Liver (tissue), 8 donors: ENCODE measurements at regions not wholly inside any gene's neighbourhood (a gene's known extent, or its start where the extent isn't known, plus 50 kb on each side); places are given as distances from the start of the nearest gene placed in this dataset.

ENCODE experiments used
- DNase-seq: peaks from one replicate; pipeline ENCODE4 v3.0.0-alpha.2; 2017; ENCODE audit warnings: low spot score
- H3K27ac ChIP-seq, 2 donors: one replicate each; pipeline ENCODE4 v1.7.0; 2013; ENCODE audit warnings: inconsistent platforms in 2 of 2, low read length in 2 of 2, control low read depth in 1 of 2, low read depth in 1 of 2, mild to moderate bottlenecking in 1 of 2
- H3K27me3 ChIP-seq, 4 donors: one replicate each; pipeline versions ENCODE4 v1.6.1 to v1.7.0; 2013; ENCODE audit warnings: low read length in 3 of 4, inconsistent platforms in 1 of 4, mild to moderate bottlenecking in 1 of 4, moderate library complexity in 1 of 4; ENCODE audit not compliant: control insufficient read depth in 4 of 4, insufficient read depth in 4 of 4
- H3K36me3 ChIP-seq, 4 donors: one replicate each; pipeline versions ENCODE4 v1.6.1 to v1.7.0; 2013; ENCODE audit warnings: low read length in 3 of 4, mild to moderate bottlenecking in 3 of 4, low read depth in 1 of 4, moderate library complexity in 1 of 4; ENCODE audit not compliant: control insufficient read depth in 4 of 4, insufficient read depth in 3 of 4
- H3K4me1 ChIP-seq, 4 donors: one replicate each; pipeline versions ENCODE4 v1.6.1 to v1.7.0; 2013; ENCODE audit warnings: low read length in 3 of 4, mild to moderate bottlenecking in 3 of 4, moderate library complexity in 1 of 4; ENCODE audit not compliant: control insufficient read depth in 4 of 4, insufficient read depth in 4 of 4
- H3K4me3 ChIP-seq, 3 donors: one replicate each; pipeline versions ENCODE4 v1.6.1 to v1.7.0; 2013; ENCODE audit warnings: low read length in 3 of 3, control low read depth in 1 of 3, low read depth in 1 of 3, mild to moderate bottlenecking in 1 of 3
- H3K9ac ChIP-seq, 2 donors: one replicate each; pipeline ENCODE4 v1.7.0; 2013; ENCODE audit warnings: low read length in 2 of 2, mild to moderate bottlenecking in 2 of 2, moderate library complexity in 2 of 2, control low read depth in 1 of 2, low read depth in 1 of 2
- H3K9me3 ChIP-seq, 4 donors: one replicate each; pipeline versions ENCODE4 v1.6.1 to v1.7.0; 2013; ENCODE audit warnings: low read length in 3 of 4; ENCODE audit not compliant: control insufficient read depth in 4 of 4
- EGR1 ChIP-seq, 2 donors: IDR thresholded peaks; 2 replicates each; pipeline ENCODE4 v1.6.1; 2016 to 2018; ENCODE audit warnings: antibody characterized with exemption in 2 of 2, low read depth in 2 of 2
- FOXA1 ChIP-seq: IDR thresholded peaks from 2 replicates; pipeline ENCODE4 v1.6.1; 2016; ENCODE audit warnings: antibody characterized with exemption
- FOXA2 ChIP-seq: IDR thresholded peaks from 2 replicates; pipeline ENCODE4 v1.6.1; 2016; ENCODE audit warnings: antibody characterized with exemption
- GABPA ChIP-seq, 2 donors: IDR thresholded peaks in 1 of 2; conservative IDR thresholded peaks in 1 of 2; 2 replicates each; pipeline ENCODE4 v1.6.1; 2016; ENCODE audit warnings: antibody characterized with exemption in 2 of 2, mild to moderate bottlenecking in 1 of 2, moderate library complexity in 1 of 2
- HNF4A ChIP-seq, 2 donors: conservative IDR thresholded peaks; 2 replicates each; pipeline ENCODE4 v1.6.1; 2016; ENCODE audit warnings: antibody characterized with exemption in 2 of 2, mild to moderate bottlenecking in 2 of 2
- JUND ChIP-seq, 2 donors: IDR thresholded peaks; 2 replicates each; pipeline ENCODE4 v1.6.1; 2016; ENCODE audit warnings: antibody characterized with exemption in 2 of 2
- RAD21 ChIP-seq, 2 donors: IDR thresholded peaks; 2 replicates each; pipeline ENCODE4 v1.6.1; 2016; ENCODE audit warnings: antibody characterized with exemption in 2 of 2, mild to moderate bottlenecking in 2 of 2
- RXRA ChIP-seq, 2 donors: IDR thresholded peaks; 2 replicates each; pipeline ENCODE4 v1.6.1; 2017 to 2018; ENCODE audit warnings: antibody characterized with exemption in 2 of 2, mild to moderate bottlenecking in 1 of 2
- SP1 ChIP-seq: IDR thresholded peaks from 2 replicates; pipeline ENCODE4 v1.6.1; 2018; ENCODE audit warnings: antibody characterized with exemption, mild to moderate bottlenecking
- TAF1 ChIP-seq: conservative IDR thresholded peaks from 2 replicates; pipeline ENCODE4 v1.6.1; 2016; ENCODE audit warnings: antibody characterized with exemption, mild to moderate bottlenecking
- YY1 ChIP-seq: IDR thresholded peaks from 2 replicates; pipeline ENCODE4 v1.6.1; 2016; ENCODE audit warnings: antibody characterized with exemption, mild to moderate bottlenecking
- WGBS: extraction: QIAGEN DNeasy Blood & Tissue Kit; methylation state at CpG from one replicate; pipeline ENCODE4 v1.1.7; 2013; 5-methylcytosine and 5-hydroxymethylcytosine counted together
- TF ChIP-seq, protein P1 (sequence below): IDR thresholded peaks from 2 replicates; pipeline ENCODE4 v1.6.1; 2016; ENCODE audit warnings: antibody characterized with exemption, mild to moderate bottlenecking
- TF ChIP-seq, protein P2 (sequence below): IDR thresholded peaks from 2 replicates; pipeline ENCODE4 v1.6.1; 2016; ENCODE audit warnings: antibody characterized with exemption
- TF ChIP-seq, protein P3 (sequence below): fragments of 150-350 bp; IDR thresholded peaks from 2 replicates; pipeline ENCODE4 v1.5.1; 2017; ENCODE audit warnings: improper control_type of control experiment, low read depth, low read length; ENCODE audit not compliant: missing input control
- donor health status: healthy.
- donor health status: healthy.
- donor health status: healthy.
- donor health status: healthy.
- donor health status: healthy.

DNA sequence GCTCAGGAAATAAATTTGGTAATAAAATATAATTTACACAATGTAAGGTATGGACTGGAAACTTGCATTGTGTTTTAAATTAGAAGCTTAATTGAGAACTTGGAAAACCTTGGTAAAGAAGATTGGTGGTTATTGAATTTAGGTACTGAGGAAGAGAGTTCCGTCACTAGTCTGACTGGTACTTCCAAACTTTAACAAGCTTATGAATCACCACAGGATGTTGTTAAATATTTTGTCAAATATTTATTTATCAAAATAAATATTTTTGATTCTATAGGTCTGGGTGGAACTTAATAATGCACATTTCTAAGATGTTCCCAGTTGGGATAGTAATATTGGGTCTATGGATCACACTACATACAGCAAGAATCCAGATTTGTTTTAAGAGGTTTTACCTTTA, 992.2 kb downstream of the ARAP2 start:
- Histone ChIP-seq H3K9ac (no peak overlapping the region), H3K4me3 (no peak overlapping the region), H3K27ac (no peak overlapping the region), H3K36me3 (no peaks in the 10 kb centered on the region), H3K9me3 (no peaks in the 10 kb centered on the region), H3K27me3 (no peaks in the 10 kb centered on the region), H3K4me1 (no peaks in the 10 kb centered on the region)
- 92% methylated on average over 1 of the region's 1 CpG for WGBS
- no peak for DNase-seq
- no peak for TF ChIP-seq TAF1

DNA sequence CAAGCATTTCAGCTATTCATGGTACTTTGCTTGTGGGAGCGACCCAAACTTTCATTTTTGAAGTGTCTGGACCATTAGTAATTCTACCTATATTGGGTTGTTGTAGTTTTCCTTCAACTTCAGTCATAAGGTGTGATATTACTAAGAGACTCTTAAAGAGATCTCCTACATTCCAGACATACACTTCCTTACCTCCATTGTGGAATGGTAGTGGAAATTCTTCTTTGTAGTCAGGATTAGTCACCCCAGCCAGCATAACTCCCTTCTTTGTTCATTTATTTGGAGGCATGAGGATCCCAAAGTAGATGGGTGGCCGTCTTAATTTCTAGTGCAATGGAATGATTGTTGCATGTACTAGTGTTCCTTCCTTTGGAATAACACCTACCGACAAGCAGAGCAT, 991.4 kb downstream of the ARAP2 start:
- WGBS, result 73% methylated on average over 3 of the region's 3 CpGs
- no peaks in the 10 kb centered on the region for H3K36me3 ChIP-seq
- no peak overlapping the region for H3K4me3 ChIP-seq
- H3K27me3 ChIP-seq, result no peaks in the 10 kb centered on the region
- no peaks in the 10 kb centered on the region for H3K9me3 ChIP-seq
- no peak overlapping the region for H3K9ac ChIP-seq
- H3K4me1 ChIP-seq, result no peaks in the 10 kb centered on the region
- no peak for DNase-seq
- no peak for TF ChIP-seq GABPA (IDR thresholded peaks at IDR 0.05 in 1 of 2, conservative IDR thresholded peaks at IDR 0.05 in 1 of 2)
- TF ChIP-seq, protein P1, sequence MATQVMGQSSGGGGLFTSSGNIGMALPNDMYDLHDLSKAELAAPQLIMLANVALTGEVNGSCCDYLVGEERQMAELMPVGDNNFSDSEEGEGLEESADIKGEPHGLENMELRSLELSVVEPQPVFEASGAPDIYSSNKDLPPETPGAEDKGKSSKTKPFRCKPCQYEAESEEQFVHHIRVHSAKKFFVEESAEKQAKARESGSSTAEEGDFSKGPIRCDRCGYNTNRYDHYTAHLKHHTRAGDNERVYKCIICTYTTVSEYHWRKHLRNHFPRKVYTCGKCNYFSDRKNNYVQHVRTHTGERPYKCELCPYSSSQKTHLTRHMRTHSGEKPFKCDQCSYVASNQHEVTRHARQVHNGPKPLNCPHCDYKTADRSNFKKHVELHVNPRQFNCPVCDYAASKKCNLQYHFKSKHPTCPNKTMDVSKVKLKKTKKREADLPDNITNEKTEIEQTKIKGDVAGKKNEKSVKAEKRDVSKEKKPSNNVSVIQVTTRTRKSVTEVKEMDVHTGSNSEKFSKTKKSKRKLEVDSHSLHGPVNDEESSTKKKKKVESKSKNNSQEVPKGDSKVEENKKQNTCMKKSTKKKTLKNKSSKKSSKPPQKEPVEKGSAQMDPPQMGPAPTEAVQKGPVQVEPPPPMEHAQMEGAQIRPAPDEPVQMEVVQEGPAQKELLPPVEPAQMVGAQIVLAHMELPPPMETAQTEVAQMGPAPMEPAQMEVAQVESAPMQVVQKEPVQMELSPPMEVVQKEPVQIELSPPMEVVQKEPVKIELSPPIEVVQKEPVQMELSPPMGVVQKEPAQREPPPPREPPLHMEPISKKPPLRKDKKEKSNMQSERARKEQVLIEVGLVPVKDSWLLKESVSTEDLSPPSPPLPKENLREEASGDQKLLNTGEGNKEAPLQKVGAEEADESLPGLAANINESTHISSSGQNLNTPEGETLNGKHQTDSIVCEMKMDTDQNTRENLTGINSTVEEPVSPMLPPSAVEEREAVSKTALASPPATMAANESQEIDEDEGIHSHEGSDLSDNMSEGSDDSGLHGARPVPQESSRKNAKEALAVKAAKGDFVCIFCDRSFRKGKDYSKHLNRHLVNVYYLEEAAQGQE, result no peak
- TF ChIP-seq JUND (IDR thresholded peaks at IDR 0.05), result no peak
- TF ChIP-seq RAD21 (IDR thresholded peaks at IDR 0.05), result no peak
- no peak for TF ChIP-seq FOXA2
- TF ChIP-seq, protein P2, sequence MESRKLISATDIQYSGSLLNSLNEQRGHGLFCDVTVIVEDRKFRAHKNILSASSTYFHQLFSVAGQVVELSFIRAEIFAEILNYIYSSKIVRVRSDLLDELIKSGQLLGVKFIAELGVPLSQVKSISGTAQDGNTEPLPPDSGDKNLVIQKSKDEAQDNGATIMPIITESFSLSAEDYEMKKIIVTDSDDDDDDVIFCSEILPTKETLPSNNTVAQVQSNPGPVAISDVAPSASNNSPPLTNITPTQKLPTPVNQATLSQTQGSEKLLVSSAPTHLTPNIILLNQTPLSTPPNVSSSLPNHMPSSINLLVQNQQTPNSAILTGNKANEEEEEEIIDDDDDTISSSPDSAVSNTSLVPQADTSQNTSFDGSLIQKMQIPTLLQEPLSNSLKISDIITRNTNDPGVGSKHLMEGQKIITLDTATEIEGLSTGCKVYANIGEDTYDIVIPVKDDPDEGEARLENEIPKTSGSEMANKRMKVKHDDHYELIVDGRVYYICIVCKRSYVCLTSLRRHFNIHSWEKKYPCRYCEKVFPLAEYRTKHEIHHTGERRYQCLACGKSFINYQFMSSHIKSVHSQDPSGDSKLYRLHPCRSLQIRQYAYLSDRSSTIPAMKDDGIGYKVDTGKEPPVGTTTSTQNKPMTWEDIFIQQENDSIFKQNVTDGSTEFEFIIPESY, result no peak
- TF ChIP-seq SP1, result no peak
- TF ChIP-seq YY1, result no peak
- no peak for TF ChIP-seq TAF1
- TF ChIP-seq RXRA (IDR thresholded peaks at IDR 0.05), result no peak
- no peak for TF ChIP-seq FOXA1
- TF ChIP-seq EGR1 (IDR thresholded peaks at IDR 0.05; ENCODE audit: low read depth in 2 of 2), result no peak
- TF ChIP-seq, protein P3, sequence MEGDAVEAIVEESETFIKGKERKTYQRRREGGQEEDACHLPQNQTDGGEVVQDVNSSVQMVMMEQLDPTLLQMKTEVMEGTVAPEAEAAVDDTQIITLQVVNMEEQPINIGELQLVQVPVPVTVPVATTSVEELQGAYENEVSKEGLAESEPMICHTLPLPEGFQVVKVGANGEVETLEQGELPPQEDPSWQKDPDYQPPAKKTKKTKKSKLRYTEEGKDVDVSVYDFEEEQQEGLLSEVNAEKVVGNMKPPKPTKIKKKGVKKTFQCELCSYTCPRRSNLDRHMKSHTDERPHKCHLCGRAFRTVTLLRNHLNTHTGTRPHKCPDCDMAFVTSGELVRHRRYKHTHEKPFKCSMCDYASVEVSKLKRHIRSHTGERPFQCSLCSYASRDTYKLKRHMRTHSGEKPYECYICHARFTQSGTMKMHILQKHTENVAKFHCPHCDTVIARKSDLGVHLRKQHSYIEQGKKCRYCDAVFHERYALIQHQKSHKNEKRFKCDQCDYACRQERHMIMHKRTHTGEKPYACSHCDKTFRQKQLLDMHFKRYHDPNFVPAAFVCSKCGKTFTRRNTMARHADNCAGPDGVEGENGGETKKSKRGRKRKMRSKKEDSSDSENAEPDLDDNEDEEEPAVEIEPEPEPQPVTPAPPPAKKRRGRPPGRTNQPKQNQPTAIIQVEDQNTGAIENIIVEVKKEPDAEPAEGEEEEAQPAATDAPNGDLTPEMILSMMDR, result no peak
- TF ChIP-seq HNF4A (conservative IDR thresholded peaks at IDR 0.05), result no peak
- no peak overlapping the region for H3K27ac ChIP-seq
